Left lung (tissue), 4 donors: ENCODE measurements at regions not wholly inside any gene's neighbourhood (a gene's known extent, or its start where the extent isn't known, plus 50 kb on each side); places are given as distances from the start of the nearest gene placed in this dataset.

Experiments
- ATAC-seq: fragments of 200-7000 bp; cut with Tn5 transposase; one replicate; pipeline ENCODE4 v1.9.1; 2020; ENCODE audit warnings: moderate library complexity
- DNase-seq, 4 donors: peaks; one replicate each; pipeline ENCODE4 v3.0.0-alpha.2; 2013 to 2020
- H3K27ac ChIP-seq, 2 donors: fragments of 200-600 bp; sonication (generic) in 1 of 2; one replicate each; pipeline versions ENCODE4 v1.5.0 to v1.8.0; 2020 to 2021
- H3K27me3 ChIP-seq, 2 donors: fragments of 200-600 bp; sonication (generic) in 1 of 2; one replicate each; pipeline versions ENCODE4 v1.5.0 to v1.8.0; 2020 to 2021
- H3K36me3 ChIP-seq, 2 donors: fragments of 200-600 bp; sonication (generic) in 1 of 2; one replicate each; pipeline versions ENCODE4 v1.5.0 to v1.8.0; 2020 to 2021
- H3K4me1 ChIP-seq, 2 donors: fragments of 200-600 bp; one replicate each; pipeline ENCODE4 v1.8.0; 2021
- H3K4me3 ChIP-seq, 2 donors: fragments of 200-600 bp; sonication (generic) in 1 of 2; one replicate each; pipeline versions ENCODE4 v1.5.0 to v1.8.0; 2020 to 2021; ENCODE audit warnings: mild to moderate bottlenecking in 1 of 2
- H3K9me3 ChIP-seq, 2 donors: fragments of 200-600 bp; sonication (generic) in 1 of 2; one replicate each; pipeline versions ENCODE4 v1.5.0 to v1.8.0; 2020 to 2021
- CTCF ChIP-seq, 2 donors: fragments of 200-600 bp; sonication (generic) in 1 of 2; IDR thresholded peaks; one replicate each; pipeline versions ENCODE4 v1.5.0 to v1.8.0; 2021; ENCODE audit warnings: antibody characterized with exemption in 2 of 2
- intact Hi-C, 2 donors: fragments of 100-400 bp; cut with DNase I; formaldehyde crosslinking; loops; one replicate each; pipeline versions ENCODE4 v1.11.2 to v1.14.2; 2022
- donor health status: DM: no; HTN: yes; CAD: no.
- donor health status: DM: no; HTN: no; CAD: no.

GRCh38 chr5:153893817-153894216 lies 144.9 kb downstream of the FAM114A2 start:
- Histone ChIP-seq H3K4me3 (no peak overlapping the region), H3K27me3 (no peaks in the 10 kb centered on the region), H3K9me3 (no peaks in the 10 kb centered on the region), H3K4me1 (no peaks in the 10 kb centered on the region), H3K27ac (no peak overlapping the region), H3K36me3 (no peaks in the 10 kb centered on the region)
- ATAC-seq (no peak), DNase-seq (no peak)
- intact Hi-C loops: no loop called here
- TF ChIP-seq CTCF (IDR thresholded peaks at IDR 0.05): no peak

- H3K27me3 ChIP-seq: no peaks in the 10 kb centered on the region
- intact Hi-C loops: no loop called here
- DNase-seq (no peak), ATAC-seq (no peak)
- no peak overlapping the region for H3K27ac ChIP-seq
- no peaks in the 10 kb centered on the region for H3K36me3 ChIP-seq
- no peak overlapping the region for H3K4me3 ChIP-seq
- no peak for TF ChIP-seq CTCF (IDR thresholded peaks at IDR 0.05)
- no peaks in the 10 kb centered on the region for H3K9me3 ChIP-seq
- H3K4me1 ChIP-seq: no peaks in the 10 kb centered on the region
Observed at GRCh38 chr5:153891394-153891793, 147.3 kb downstream of the FAM114A2 start.

GRCh38 chr5:153888781-153889180 lies 149.9 kb downstream of the FAM114A2 start:
- Histone ChIP-seq H3K9me3 (no peaks in the 10 kb centered on the region), H3K36me3 (no peaks in the 10 kb centered on the region), H3K4me1 (no peaks in the 10 kb centered on the region), H3K27ac (no peak overlapping the region), H3K4me3 (no peak overlapping the region), H3K27me3 (no peaks in the 10 kb centered on the region)
- ATAC-seq (no peak), DNase-seq (no peak)
- TF ChIP-seq CTCF (IDR thresholded peaks at IDR 0.05): no peak
- intact Hi-C loops: no loop called here

GRCh38 chr5:153885141-153885540 lies 153.6 kb downstream of the FAM114A2 start:
- H3K4me3 ChIP-seq: no peak overlapping the region
- H3K27ac ChIP-seq: no peak overlapping the region
- no peaks in the 10 kb centered on the region for H3K36me3 ChIP-seq
- no peaks in the 10 kb centered on the region for H3K27me3 ChIP-seq
- intact Hi-C loops: no loop called here
- no peak for DNase-seq
- no peaks in the 10 kb centered on the region for H3K4me1 ChIP-seq
- TF ChIP-seq CTCF (IDR thresholded peaks at IDR 0.05): no peak
- no peak for ATAC-seq
- H3K9me3 ChIP-seq: no peaks in the 10 kb centered on the region

- no peak for TF ChIP-seq CTCF (IDR thresholded peaks at IDR 0.05)
- H3K27ac ChIP-seq: no peak overlapping the region
- H3K9me3 ChIP-seq: no peaks in the 10 kb centered on the region
- no peaks in the 10 kb centered on the region for H3K36me3 ChIP-seq
- intact Hi-C loops: no loop called here
- H3K4me3 ChIP-seq: no peak overlapping the region
- H3K4me1 ChIP-seq: no peaks in the 10 kb centered on the region
- H3K27me3 ChIP-seq: no peaks in the 10 kb centered on the region
- DNase-seq (no peak), ATAC-seq (no peak)
Observed at GRCh38 chr5:153884612-153884957, 154.1 kb downstream of the FAM114A2 start.
